ENCODE measurements at regions not wholly inside any gene's neighbourhood (a gene's known extent, or its start where the extent isn't known, plus 50 kb on each side); places are given as distances from the start of the nearest gene placed in this dataset.

GRCh38 chr2:220185766-220186305 is 558.4 kb downstream of the SLC4A3 start:
- 47 to 62% methylated on average over 2 of the region's 2 CpGs for WGBS, 2 donors
- H3K4me1 ChIP-seq (ENCODE audit: control insufficient read depth in 5 of 5, insufficient read depth in 5 of 5, low read length in 5 of 5): no peaks in the 10 kb centered on the region
- DNase-seq (no peak), ATAC-seq (ENCODE audit: insufficient read depth, low FRiP score) (no peak)
- no peak overlapping the region for H3K27ac ChIP-seq (ENCODE audit: low read depth in 1 of 2, low read length in 1 of 2)
- H3K9me3 ChIP-seq (ENCODE audit: control insufficient read depth in 4 of 4, insufficient read depth in 3 of 4, low read length in 3 of 4): no peaks in the 10 kb centered on the region
- no peak overlapping the region for H3K4me3 ChIP-seq
- H3K36me3 ChIP-seq (ENCODE audit: control insufficient read depth in 4 of 4, insufficient read depth in 4 of 4, low read length in 4 of 4): no peaks in the 10 kb centered on the region
- no peaks in the 10 kb centered on the region for H3K27me3 ChIP-seq (ENCODE audit: control insufficient read depth in 3 of 3, insufficient read depth in 3 of 3, low read length in 2 of 3)
- no peak for TF ChIP-seq CTCF (IDR thresholded peaks at IDR 0.05; ENCODE audit: control extremely low read depth, extremely low read depth)
- no peak overlapping the region for H3K9ac ChIP-seq (ENCODE audit: insufficient read depth in 1 of 2, low read length in 2 of 2)

DNA sequence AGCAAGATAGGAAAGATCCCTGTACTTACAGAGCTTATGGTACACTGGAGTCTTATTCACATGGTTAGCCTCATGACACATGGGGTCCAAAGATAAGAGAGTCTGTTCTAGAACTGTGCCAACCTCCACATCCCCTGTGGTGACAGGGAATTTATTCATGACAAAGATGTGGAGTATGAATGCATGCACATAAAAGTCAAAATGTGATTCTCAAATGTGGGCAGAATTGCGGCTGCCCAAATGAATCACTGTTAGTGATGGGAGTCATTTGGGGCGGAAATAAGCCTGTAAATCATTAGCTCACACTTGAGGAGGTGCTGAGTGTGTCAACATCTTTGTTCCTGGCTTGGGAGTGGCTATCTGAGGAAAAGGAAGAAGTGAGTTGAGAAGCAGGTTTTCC is 560.6 kb downstream of the SLC4A3 start:
- H3K27ac ChIP-seq (ENCODE audit: low read depth in 1 of 2, low read length in 1 of 2): no peak overlapping the region
- H3K27me3 ChIP-seq (ENCODE audit: control insufficient read depth in 3 of 3, insufficient read depth in 3 of 3, low read length in 2 of 3): no peaks in the 10 kb centered on the region
- H3K4me1 ChIP-seq (ENCODE audit: control insufficient read depth in 5 of 5, insufficient read depth in 5 of 5, low read length in 5 of 5): no peaks in the 10 kb centered on the region
- H3K4me3 ChIP-seq: no peak overlapping the region
- no peak overlapping the region for H3K9ac ChIP-seq (ENCODE audit: insufficient read depth in 1 of 2, low read length in 2 of 2)
- TF ChIP-seq CTCF (IDR thresholded peaks at IDR 0.05; ENCODE audit: control extremely low read depth, extremely low read depth): no peak
- ATAC-seq (ENCODE audit: insufficient read depth, low FRiP score) (no peak), DNase-seq (peak in 1 of 3 donors; percentile 48)
- peaks cover 0 to 2% (median 1%) of the 10 kb centered on the region in 4 donors for H3K9me3 ChIP-seq (ENCODE audit: control insufficient read depth in 4 of 4, insufficient read depth in 3 of 4, low read length in 3 of 4)
- WGBS, 2 donors: 57 to 82% methylated on average over 2 of the region's 2 CpGs
- no peaks in the 10 kb centered on the region for H3K36me3 ChIP-seq (ENCODE audit: control insufficient read depth in 4 of 4, insufficient read depth in 4 of 4, low read length in 4 of 4)

- Histone ChIP-seq H3K27me3 (ENCODE audit: control insufficient read depth in 3 of 3, insufficient read depth in 3 of 3, low read length in 2 of 3) (no peaks in the 10 kb centered on the region), H3K36me3 (ENCODE audit: control insufficient read depth in 4 of 4, insufficient read depth in 4 of 4, low read length in 4 of 4) (no peaks in the 10 kb centered on the region), H3K9me3 (ENCODE audit: control insufficient read depth in 4 of 4, insufficient read depth in 3 of 4, low read length in 3 of 4) (peaks cover 0 to 2% (median 1%) of the 10 kb centered on the region in 4 donors), H3K4me3 (no peak overlapping the region), H3K4me1 (ENCODE audit: control insufficient read depth in 5 of 5, insufficient read depth in 5 of 5, low read length in 5 of 5) (no peaks in the 10 kb centered on the region), H3K9ac (ENCODE audit: insufficient read depth in 1 of 2, low read length in 2 of 2) (no peak overlapping the region), H3K27ac (ENCODE audit: low read depth in 1 of 2, low read length in 1 of 2) (no peak overlapping the region)
- no peak for DNase-seq
- TF ChIP-seq CTCF (IDR thresholded peaks at IDR 0.05; ENCODE audit: control extremely low read depth, extremely low read depth): no peak
- WGBS, 2 donors: 0 to 55% methylated on average over 1 of the region's 1 CpG
- ATAC-seq (ENCODE audit: insufficient read depth, low FRiP score): no peak
Observed at GRCh38 chr2:220191031-220191430, 563.6 kb downstream of the SLC4A3 start.

DNA sequence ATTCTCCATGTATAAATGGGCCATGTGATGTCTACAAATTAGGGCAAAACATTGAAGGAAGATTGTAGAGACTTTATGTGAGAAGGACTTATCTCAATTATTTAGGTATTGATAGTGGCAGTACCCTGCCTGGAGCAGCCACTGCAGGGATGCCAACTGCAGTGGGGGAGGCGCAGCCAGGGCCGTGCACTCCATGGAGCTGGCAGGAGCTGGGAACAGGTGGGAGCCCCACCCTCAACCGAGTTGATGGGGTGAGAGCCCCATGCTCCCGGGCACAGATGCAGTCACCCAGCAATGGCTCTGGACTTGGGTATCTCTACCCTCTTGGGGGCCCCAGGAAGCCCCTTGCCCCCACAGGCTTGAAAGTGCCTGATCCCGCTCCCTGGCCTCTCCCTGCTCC is 564.3 kb downstream of the SLC4A3 start:
- ATAC-seq (ENCODE audit: insufficient read depth, low FRiP score): no peak
- no peak overlapping the region for H3K4me3 ChIP-seq
- no peaks in the 10 kb centered on the region for H3K4me1 ChIP-seq (ENCODE audit: control insufficient read depth in 5 of 5, insufficient read depth in 5 of 5, low read length in 5 of 5)
- no peak for DNase-seq
- no peak for TF ChIP-seq CTCF (IDR thresholded peaks at IDR 0.05; ENCODE audit: control extremely low read depth, extremely low read depth)
- H3K27ac ChIP-seq (ENCODE audit: low read depth in 1 of 2, low read length in 1 of 2): no peak overlapping the region
- H3K27me3 ChIP-seq (ENCODE audit: control insufficient read depth in 3 of 3, insufficient read depth in 3 of 3, low read length in 2 of 3): no peaks in the 10 kb centered on the region
- peaks cover 0 to 2% (median 1%) of the 10 kb centered on the region in 4 donors for H3K9me3 ChIP-seq (ENCODE audit: control insufficient read depth in 4 of 4, insufficient read depth in 3 of 4, low read length in 3 of 4)
- 91 to 93% methylated on average over 5 of the region's 5 CpGs for WGBS, 2 donors
- no peak overlapping the region for H3K9ac ChIP-seq (ENCODE audit: insufficient read depth in 1 of 2, low read length in 2 of 2)
- no peaks in the 10 kb centered on the region for H3K36me3 ChIP-seq (ENCODE audit: control insufficient read depth in 4 of 4, insufficient read depth in 4 of 4, low read length in 4 of 4)

Measured in lung (tissue), 11 donors.